K562 (cell line): ENCODE measurements at regions not wholly inside any gene's neighbourhood (a gene's known extent, or its start where the extent isn't known, plus 50 kb on each side); places are given as distances from the start of the nearest gene placed in this dataset.

Source experiments
- AFF1 ChIP-seq, 2 experiments: fragments of 450-650 bp; IDR thresholded peaks; 2 replicates each; pipeline ENCODE4 v1.6.1; 2018; ENCODE audit warnings: mild to moderate bottlenecking in 2 of 2, low read depth in 1 of 2; ENCODE audit not compliant: partially characterized antibody in 2 of 2
- FOSL1 ChIP-seq: fragments of 200-800 bp; sonication (Bioruptor generic); conservative IDR thresholded peaks from 2 replicates; pipeline ENCODE4 v1.6.1; 2016; ENCODE audit warnings: missing genetic modification characterization, missing compliant biosample characterization
- IRF2 ChIP-seq: sonication (generic); formaldehyde crosslinking; IDR thresholded peaks from 2 replicates; pipeline ENCODE4 v1.8.1; 2022; ENCODE audit warnings: mild to moderate bottlenecking, missing genetic modification reagents
- NFE2 ChIP-seq: IDR thresholded peaks from 2 replicates; pipeline ENCODE4 v1.6.1; 2014; ENCODE audit warnings: antibody characterized with exemption, low read depth
- POLR3A ChIP-seq: IDR thresholded peaks from 2 replicates; pipeline ENCODE4 v1.6.1; 2011; ENCODE audit warnings: borderline replicate concordance, mild to moderate bottlenecking, moderate library complexity; ENCODE audit not compliant: insufficient read length, insufficient read depth; ENCODE audit errors: extremely low read depth
- RERE ChIP-seq: sonication (generic); formaldehyde crosslinking; IDR thresholded peaks from 2 replicates; pipeline ENCODE4 v1.8.0; 2023; ENCODE audit warnings: missing genetic modification reagents, mild to moderate bottlenecking, borderline replicate concordance
- RFX5 ChIP-seq: IDR thresholded peaks from 2 replicates; pipeline ENCODE4 v1.6.1; 2011; ENCODE audit warnings: low read depth, mild to moderate bottlenecking, improper control_type of control experiment, low read length
- TAL1 ChIP-seq: fragments of 450-650 bp; IDR thresholded peaks from 2 replicates; pipeline ENCODE4 v1.6.1; 2016; ENCODE audit warnings: mild to moderate bottlenecking
- TBL1XR1 ChIP-seq, 2 experiments: IDR thresholded peaks; 2 replicates each; pipeline ENCODE4 v1.6.1; 2012; ENCODE audit warnings: improper control_type of control experiment in 2 of 2, low read length in 2 of 2, mild to moderate bottlenecking in 1 of 2
- TCF3 ChIP-seq: sonication (generic); formaldehyde crosslinking; IDR thresholded peaks from 2 replicates; pipeline ENCODE4 v1.4.0; 2020; ENCODE audit warnings: mild to moderate bottlenecking, missing genetic modification reagents
- ZEB2 ChIP-seq: fragments of 450-650 bp; IDR thresholded peaks from 2 replicates; pipeline ENCODE4 v1.6.1; 2016
- ZFPM2 ChIP-seq: fragments of 250-450 bp; sonication (Bioruptor Pico); IDR thresholded peaks from 2 replicates; pipeline ENCODE4 v1.5.1; 2022; ENCODE audit warnings: mild to moderate bottlenecking
- ZNF124 ChIP-seq: sonication (generic); formaldehyde crosslinking; IDR thresholded peaks from 2 replicates; pipeline ENCODE4 v1.8.1; 2022; ENCODE audit warnings: missing genetic modification reagents
- ZNF324 ChIP-seq: fragments of 250-450 bp; sonication (Bioruptor Pico); IDR thresholded peaks from 2 replicates; pipeline ENCODE4 v1.4.0; 2020; ENCODE audit warnings: mild to moderate bottlenecking
- ZNF41 ChIP-seq: fragments of 250-450 bp; sonication (Bioruptor Pico); conservative IDR thresholded peaks from 2 replicates; pipeline ENCODE4 v1.4.0; 2020; ENCODE audit warnings: mild to moderate bottlenecking
- ZNF589 ChIP-seq: fragments of 200-800 bp; sonication (Bioruptor generic); IDR thresholded peaks from 2 replicates; pipeline ENCODE4 v1.6.1; 2016; ENCODE audit warnings: low read depth, missing genetic modification characterization, missing compliant biosample characterization
- ZNF830 ChIP-seq: fragments of 250-450 bp; sonication (Bioruptor Pico); IDR thresholded peaks from 2 replicates; pipeline ENCODE4 v1.5.0; 2021; ENCODE audit warnings: mild to moderate bottlenecking
- TF ChIP-seq, protein P1 (sequence below): sonication (generic); formaldehyde crosslinking; IDR thresholded peaks from 2 replicates; pipeline ENCODE4 v1.8.1; 2023; ENCODE audit warnings: mild to moderate bottlenecking, missing genetic modification reagents

- TF ChIP-seq ZNF589 (CRISPR knock-in tag), result no peak
- no peak for TF ChIP-seq RERE (CRISPR knock-in tag)
- TF ChIP-seq RFX5, result no peak
- TF ChIP-seq, protein P1, sequence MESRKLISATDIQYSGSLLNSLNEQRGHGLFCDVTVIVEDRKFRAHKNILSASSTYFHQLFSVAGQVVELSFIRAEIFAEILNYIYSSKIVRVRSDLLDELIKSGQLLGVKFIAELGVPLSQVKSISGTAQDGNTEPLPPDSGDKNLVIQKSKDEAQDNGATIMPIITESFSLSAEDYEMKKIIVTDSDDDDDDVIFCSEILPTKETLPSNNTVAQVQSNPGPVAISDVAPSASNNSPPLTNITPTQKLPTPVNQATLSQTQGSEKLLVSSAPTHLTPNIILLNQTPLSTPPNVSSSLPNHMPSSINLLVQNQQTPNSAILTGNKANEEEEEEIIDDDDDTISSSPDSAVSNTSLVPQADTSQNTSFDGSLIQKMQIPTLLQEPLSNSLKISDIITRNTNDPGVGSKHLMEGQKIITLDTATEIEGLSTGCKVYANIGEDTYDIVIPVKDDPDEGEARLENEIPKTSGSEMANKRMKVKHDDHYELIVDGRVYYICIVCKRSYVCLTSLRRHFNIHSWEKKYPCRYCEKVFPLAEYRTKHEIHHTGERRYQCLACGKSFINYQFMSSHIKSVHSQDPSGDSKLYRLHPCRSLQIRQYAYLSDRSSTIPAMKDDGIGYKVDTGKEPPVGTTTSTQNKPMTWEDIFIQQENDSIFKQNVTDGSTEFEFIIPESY, result peak; percentile 67
- no peak for TF ChIP-seq ZFPM2 (CRISPR knock-in tag)
- TF ChIP-seq AFF1 (IDR thresholded peaks at IDR 0.05; ENCODE audit: low read depth in 1 of 2, partially characterized antibody in 2 of 2), result peak in 1 of 2 experiments; percentile 70
- TF ChIP-seq TBL1XR1 (IDR thresholded peaks at IDR 0.05; ENCODE audit: low read length in 2 of 2), result peak in 1 of 2 experiments; percentile 56; a peak in 1 of 4 replicates
- peak; percentile 99 for TF ChIP-seq FOSL1
- no peak for TF ChIP-seq ZNF41
- TF ChIP-seq ZNF124 (CRISPR knock-in tag), result no peak
- TF ChIP-seq ZNF324 (CRISPR knock-in tag), result no peak
- TF ChIP-seq NFE2, result peak; percentile 16
- TF ChIP-seq IRF2 (CRISPR knock-in tag), result no peak
- peak; percentile 55 for TF ChIP-seq TCF3 (CRISPR knock-in tag)
- TF ChIP-seq TAL1, result no peak
- TF ChIP-seq POLR3A, result no peak
- TF ChIP-seq ZEB2, result peak; percentile 52; the same call in 1 of the 2 replicates
- TF ChIP-seq ZNF830 (CRISPR knock-in tag), result no peak
Measured at GRCh38 chr3:14265246-14265962, 86.8 kb downstream of the LSM3 start (continued).
